ENCODE measurements at regions not wholly inside any gene's neighbourhood (a gene's known extent, or its start where the extent isn't known, plus 50 kb on each side); places are given as distances from the start of the nearest gene placed in this dataset.

GRCh38 chr11:86743223-86744118 lies 56.9 kb upstream of the PRSS23 start (continued):
- TF ChIP-seq CUX1 (CRISPR knock-in tag; IDR thresholded peaks at IDR 0.05) (no peak), HLTF (IDR thresholded peaks at IDR 0.05) (no peak), LCOR (CRISPR knock-in tag; IDR thresholded peaks at IDR 0.05) (no peak; the same call in 1 of the 2 replicates), FOXK2 (conservative IDR thresholded peaks at IDR 0.05 in 1 of 2, IDR thresholded peaks at IDR 0.05 in 1 of 2; ENCODE audit: low read depth in 2 of 2) (peak; percentile 62 to 79), SAP30 (IDR thresholded peaks at IDR 0.05; ENCODE audit: borderline replicate concordance, insufficient read depth, low read depth, low read length, poor library complexity, severe bottlenecking) (no peak), SMAD4 (CRISPR knock-in tag; conservative IDR thresholded peaks at IDR 0.05) (peak; percentile 61; the same call in 1 of the 2 replicates), RB1 (IDR thresholded peaks at IDR 0.05; ENCODE audit: low read depth) (no peak), MNT (conservative IDR thresholded peaks at IDR 0.05) (peak; percentile 23 to 36; a peak in 1 of 4 replicates), RBBP5 (IDR thresholded peaks at IDR 0.05; ENCODE audit: borderline replicate concordance, insufficient read depth, low read length, poor library complexity, severe bottlenecking) (peak; percentile 64), PML (IDR thresholded peaks at IDR 0.05; ENCODE audit: low read length) (no peak), RCOR1 (IDR thresholded peaks at IDR 0.05; ENCODE audit: borderline replicate concordance in 1 of 2, low read depth in 2 of 2, low read length in 2 of 2) (peak; percentile 65 to 82; a peak in 3 of 4 replicates), TCF7 (IDR thresholded peaks at IDR 0.05; ENCODE audit: borderline replicate concordance) (no peak), RFX1 (IDR thresholded peaks at IDR 0.05) (peak; percentile 87), ETV5 (CRISPR knock-in tag; IDR thresholded peaks at IDR 0.05; ENCODE audit: low read depth) (no peak), ZNF444 (CRISPR knock-in tag; IDR thresholded peaks at IDR 0.05) (0 out of 2 replicates have a peak, but pooled peaks have one; percentile 41), ZBTB26 (CRISPR knock-in tag; IDR thresholded peaks at IDR 0.05) (no peak)

Data from K562 (cell line).